GM12865 (cell line): ENCODE measurements at regions not wholly inside any gene's neighbourhood (a gene's known extent, or its start where the extent isn't known, plus 50 kb on each side); places are given as distances from the start of the nearest gene placed in this dataset.

ENCODE experiments used
- DNase-seq: peaks from one replicate; pipeline ENCODE4 v3.0.0; 2010; ENCODE audit warnings: low read depth
- H3K4me3 ChIP-seq: 2 replicates; pipeline ENCODE4 v1.5.1; 2011; ENCODE audit warnings: mild to moderate bottlenecking, low read depth, low read length, control low read depth
- CTCF ChIP-seq: IDR thresholded peaks from 2 replicates; pipeline ENCODE4 v1.5.1; 2011; ENCODE audit warnings: low read length, control low read depth, low read depth, inconsistent platforms; ENCODE audit not compliant: insufficient read depth; ENCODE audit errors: missing control alignments

- no peak for TF ChIP-seq CTCF
- no peak overlapping the region for H3K4me3 ChIP-seq
- no peak for DNase-seq
Measured at GRCh38 chr1:227391879-227392278, 73.6 kb upstream of the CDC42BPA start.

DNA sequence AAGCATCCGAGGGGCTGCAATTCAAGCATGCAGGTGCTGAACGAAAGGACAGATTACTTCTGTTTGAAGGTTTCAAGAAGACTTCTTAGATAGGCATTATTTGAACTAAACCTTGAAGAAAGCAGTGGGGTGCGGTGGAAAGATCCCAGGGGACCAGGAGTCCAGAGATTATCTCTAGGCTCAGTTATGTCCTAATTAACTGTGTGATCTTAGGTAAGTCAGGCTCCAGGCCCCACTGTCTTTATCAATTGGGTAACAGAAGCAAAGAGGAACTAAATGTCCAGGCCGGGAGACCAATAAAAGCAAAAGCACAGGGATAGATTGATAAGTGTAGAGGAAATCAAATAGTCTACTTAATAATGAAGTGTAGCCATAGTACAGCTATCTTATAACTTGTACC is 72.9 kb upstream of the CDC42BPA start:
- H3K4me3 ChIP-seq, result no peak overlapping the region
- TF ChIP-seq CTCF, result no peak
- DNase-seq, result no peak

DNA sequence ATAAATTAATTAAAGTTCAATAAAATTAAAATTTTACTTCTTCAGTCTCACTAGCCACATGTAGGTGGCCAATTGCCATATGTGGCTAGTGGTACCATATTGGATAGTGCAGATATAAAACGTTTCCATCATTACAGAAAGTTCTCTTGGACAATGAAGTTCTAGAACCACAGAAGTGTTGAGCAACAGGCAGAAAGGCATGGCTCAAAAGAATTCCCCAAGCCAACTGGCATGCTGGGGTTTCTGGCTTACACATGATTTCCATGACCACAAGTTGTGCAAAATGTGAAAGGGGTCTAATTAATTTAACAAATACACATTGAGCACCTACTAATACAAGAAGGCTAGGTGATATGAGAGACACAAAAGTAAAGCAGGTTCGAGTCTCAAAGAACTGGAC is 72.2 kb upstream of the CDC42BPA start:
- H3K4me3 ChIP-seq, result no peak overlapping the region
- TF ChIP-seq CTCF, result no peak
- DNase-seq, result no peak

GRCh38 chr1:227388214-227389168 is 70.2 kb upstream of the CDC42BPA start:
- TF ChIP-seq CTCF, result no peak
- no peak overlapping the region for H3K4me3 ChIP-seq
- no peak for DNase-seq

GRCh38 chr1:227379555-227379892 is 61.2 kb upstream of the CDC42BPA start:
- no peak for DNase-seq
- TF ChIP-seq CTCF, result no peak
- no peak overlapping the region for H3K4me3 ChIP-seq

DNA sequence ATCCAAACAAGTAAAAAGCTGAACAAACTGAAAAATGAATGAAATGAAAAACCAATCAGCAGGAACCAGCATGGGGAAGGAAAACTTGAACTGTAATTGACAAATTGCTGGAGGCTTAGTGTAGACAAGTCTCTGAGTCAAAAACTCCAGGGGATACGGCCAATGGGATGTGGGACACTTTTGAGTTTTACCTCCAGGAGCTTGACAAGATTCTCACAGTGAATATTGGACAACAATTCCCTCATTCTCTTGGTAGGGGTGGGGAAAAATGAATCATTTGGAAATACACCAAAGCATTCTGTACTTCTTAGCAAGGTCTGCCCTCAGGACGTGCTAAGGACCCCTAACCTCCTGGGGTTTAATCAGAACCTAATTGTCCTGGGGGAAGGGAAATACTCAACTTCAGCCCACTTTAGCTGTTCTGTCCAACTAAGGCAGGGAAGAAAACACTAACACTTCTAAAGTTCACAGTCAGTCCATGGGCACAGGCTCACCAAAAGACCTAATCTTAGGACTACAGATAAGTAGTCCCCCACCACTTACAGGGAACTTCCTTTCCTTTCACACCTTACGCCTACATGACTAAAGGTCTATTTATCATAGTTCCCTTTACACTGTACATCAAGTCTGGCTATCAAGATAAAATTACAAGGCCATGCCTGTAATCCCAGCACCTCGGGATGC is 60.7 kb upstream of the CDC42BPA start:
- TF ChIP-seq CTCF, result no peak
- H3K4me3 ChIP-seq, result no peak overlapping the region
- no peak for DNase-seq
